Astrocyte (in vitro differentiated cells and primary cell): ENCODE measurements at regions not wholly inside any gene's neighbourhood (a gene's known extent, or its start where the extent isn't known, plus 50 kb on each side); places are given as distances from the start of the nearest gene placed in this dataset.

Experiments used
- DNase-seq: peaks from one replicate; pipeline ENCODE4 v3.0.0-alpha.2; 2010; ENCODE audit warnings: low read depth
- FAIRE-seq: peaks from 2 replicates; lab custom pipeline; 2011; peaks lifted over from hg19 to GRCh38; lab: Jason Lieb, UNC
- H2AFZ ChIP-seq: 2 replicates; pipeline ENCODE4 v1.6.0; 2012; ENCODE audit warnings: low read depth, low read length, inconsistent platforms
- H3K27ac ChIP-seq: 2 replicates; pipeline ENCODE4 v1.5.1; 2011; ENCODE audit warnings: low read depth, low read length, inconsistent platforms
- H3K27me3 ChIP-seq: 2 replicates; pipeline ENCODE4 v1.6.0; 2011; ENCODE audit warnings: low read length, inconsistent platforms; ENCODE audit not compliant: insufficient read depth
- H3K36me3 ChIP-seq: 2 replicates; pipeline ENCODE4 v1.5.1; 2011; ENCODE audit warnings: low read length, inconsistent platforms; ENCODE audit not compliant: insufficient read depth
- H3K4me1 ChIP-seq: 2 replicates; pipeline ENCODE4 v1.5.1; 2011; ENCODE audit warnings: low read length, inconsistent platforms; ENCODE audit not compliant: insufficient read depth
- H3K4me2 ChIP-seq: 2 replicates; pipeline ENCODE4 v1.6.0; 2012; ENCODE audit warnings: low read length, inconsistent platforms
- H3K4me3 ChIP-seq: 2 replicates; pipeline ENCODE4 v1.5.1; 2011; ENCODE audit warnings: low read depth, mild to moderate bottlenecking, low read length, inconsistent platforms; ENCODE audit not compliant: insufficient read depth
- H3K79me2 ChIP-seq: 2 replicates; pipeline ENCODE4 v1.6.0; 2012; ENCODE audit warnings: mild to moderate bottlenecking, low read length, inconsistent platforms; ENCODE audit not compliant: insufficient read depth
- H3K9ac ChIP-seq: 2 replicates; pipeline ENCODE4 v1.6.0; 2012; ENCODE audit warnings: mild to moderate bottlenecking, low read length, inconsistent platforms
- H3K9me3 ChIP-seq: 2 replicates; pipeline ENCODE4 v1.5.1; 2012; ENCODE audit warnings: low read depth, mild to moderate bottlenecking, low read length, inconsistent platforms; ENCODE audit not compliant: insufficient read depth
- H4K20me1 ChIP-seq: 2 replicates; pipeline ENCODE4 v1.6.0; 2012; ENCODE audit warnings: low read length, inconsistent platforms; ENCODE audit not compliant: insufficient read depth
- H3K27ac Mint-ChIP-seq: one replicate; pipeline ENCODE4 v1.8.0; 2021; ENCODE audit warnings: mild to moderate bottlenecking, mixed read lengths; ENCODE audit not compliant: unreplicated experiment
- H3K27me3 Mint-ChIP-seq: one replicate; pipeline ENCODE4 v1.8.0; 2021; ENCODE audit warnings: low read depth, mixed read lengths; ENCODE audit not compliant: unreplicated experiment
- H3K36me3 Mint-ChIP-seq: one replicate; pipeline ENCODE4 v1.8.0; 2021; ENCODE audit warnings: low read depth, mixed read lengths; ENCODE audit not compliant: unreplicated experiment
- H3K4me1 Mint-ChIP-seq: one replicate; pipeline ENCODE4 v1.8.0; 2021; ENCODE audit warnings: low read depth, mixed read lengths; ENCODE audit not compliant: unreplicated experiment
- H3K4me3 Mint-ChIP-seq: one replicate; pipeline ENCODE4 v1.8.0; 2021; ENCODE audit warnings: mild to moderate bottlenecking, moderate library complexity, mixed read lengths; ENCODE audit not compliant: unreplicated experiment
- H3K9me3 Mint-ChIP-seq: one replicate; pipeline ENCODE4 v1.8.0; 2021; ENCODE audit warnings: mild to moderate bottlenecking, mixed read lengths; ENCODE audit not compliant: unreplicated experiment
- CTCF ChIP-seq: IDR thresholded peaks from 2 replicates; pipeline ENCODE4 v1.5.1; 2011; ENCODE audit warnings: low read depth, mild to moderate bottlenecking, inconsistent platforms, low read length, moderate library complexity; ENCODE audit not compliant: insufficient read depth
- EZH2 ChIP-seq: IDR thresholded peaks from 2 replicates; pipeline ENCODE4 v1.6.1; 2012; ENCODE audit warnings: mild to moderate bottlenecking, low read length, inconsistent platforms; ENCODE audit not compliant: insufficient read depth

DNA sequence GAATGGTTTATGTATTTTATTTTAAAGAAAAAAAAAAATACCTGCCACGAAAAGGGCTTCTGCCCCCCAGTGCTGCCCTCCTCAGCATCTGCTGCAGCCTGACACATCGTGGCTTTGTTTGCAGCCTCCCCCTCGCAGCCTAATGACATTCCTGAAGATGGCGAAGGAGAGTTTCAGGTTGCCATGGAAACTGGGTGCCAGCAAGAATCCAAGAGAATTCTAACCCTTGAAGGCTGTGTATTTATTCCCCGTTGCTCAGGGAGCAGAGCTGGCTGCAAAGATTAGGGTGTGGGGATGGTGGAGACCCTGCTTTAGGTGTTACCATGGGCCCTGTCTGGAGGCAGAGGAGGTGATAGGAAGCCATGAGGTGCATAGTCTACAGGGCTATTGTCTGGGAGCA lies 126.6 kb downstream of the NSG2 start:
- Histone ChIP-seq H2AFZ (no peak overlapping the region), H3K27me3 (no peaks in the 10 kb centered on the region), H3K27ac (no peak overlapping the region), H4K20me1 (no peaks in the 10 kb centered on the region), H3K4me3 (no peak overlapping the region), H3K36me3 (no peaks in the 10 kb centered on the region), H3K4me2 (no peak overlapping the region), H3K9ac (no peak overlapping the region), H3K4me1 (no peaks in the 10 kb centered on the region), H3K79me2 (no peaks in the 10 kb centered on the region), H3K9me3 (no peaks in the 10 kb centered on the region)
- TF ChIP-seq EZH2 = no peak
- TF ChIP-seq CTCF = no peak
- Mint-ChIP-seq H3K36me3 (no peaks in the 10 kb centered on the region), H3K27me3 (peaks cover 36% of the 10 kb centered on the region), H3K27ac (no peak overlapping the region), H3K4me3 (no peak overlapping the region), H3K4me1 (peaks cover 3% of the 10 kb centered on the region), H3K9me3 (peaks cover 6% of the 10 kb centered on the region)
- DNase-seq (no peak), FAIRE-seq (no peak)

DNA sequence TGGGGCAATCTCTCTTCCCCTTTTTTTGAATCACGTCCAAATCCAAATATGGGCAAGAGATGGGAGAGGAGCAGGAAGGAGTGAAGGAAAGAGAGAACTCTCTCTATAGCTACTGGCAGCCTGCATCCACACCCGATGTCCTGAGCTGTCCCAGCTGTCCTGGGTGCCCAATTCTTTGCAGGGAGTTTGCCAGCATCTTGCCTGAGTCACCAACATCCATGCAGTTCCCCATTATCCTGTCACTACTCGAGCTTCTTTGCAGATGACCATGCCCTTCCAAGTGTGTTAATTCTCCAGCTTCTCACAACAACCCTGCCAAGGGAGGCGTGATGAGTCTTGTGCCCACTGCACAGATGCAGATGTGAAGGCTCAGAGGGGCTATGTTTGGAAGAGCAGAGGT lies 127.1 kb downstream of the NSG2 start:
- Histone ChIP-seq H2AFZ (no peak overlapping the region), H3K9me3 (no peaks in the 10 kb centered on the region), H3K4me1 (no peaks in the 10 kb centered on the region), H4K20me1 (no peaks in the 10 kb centered on the region), H3K79me2 (no peaks in the 10 kb centered on the region), H3K27ac (no peak overlapping the region), H3K27me3 (no peaks in the 10 kb centered on the region), H3K36me3 (no peaks in the 10 kb centered on the region), H3K4me3 (no peak overlapping the region), H3K9ac (no peak overlapping the region), H3K4me2 (no peak overlapping the region)
- Mint-ChIP-seq H3K27ac (no peak overlapping the region), H3K36me3 (no peaks in the 10 kb centered on the region), H3K4me1 (peaks cover 3% of the 10 kb centered on the region), H3K27me3 (peaks cover 38% of the 10 kb centered on the region), H3K9me3 (peaks cover 6% of the 10 kb centered on the region), H3K4me3 (no peak overlapping the region)
- FAIRE-seq (no peak), DNase-seq (no peak)
- TF ChIP-seq CTCF (no peak), EZH2 (no peak)

- no peak for DNase-seq
- no peak overlapping the region for H3K4me3 Mint-ChIP-seq
- Histone ChIP-seq H3K9me3 (no peaks in the 10 kb centered on the region), H3K4me1 (no peaks in the 10 kb centered on the region), H3K4me3 (no peak overlapping the region), H3K36me3 (no peaks in the 10 kb centered on the region), H3K79me2 (no peaks in the 10 kb centered on the region), H3K27me3 (no peaks in the 10 kb centered on the region), H2AFZ (no peak overlapping the region), H3K27ac (no peak overlapping the region), H3K4me2 (no peak overlapping the region), H3K9ac (no peak overlapping the region), H4K20me1 (no peaks in the 10 kb centered on the region)
- FAIRE-seq = no peak
- H3K4me1 Mint-ChIP-seq = peaks cover 3% of the 10 kb centered on the region
- no peak overlapping the region for H3K27ac Mint-ChIP-seq
- H3K9me3 Mint-ChIP-seq = peaks cover 5% of the 10 kb centered on the region
- peaks cover 46% of the 10 kb centered on the region for H3K27me3 Mint-ChIP-seq
- TF ChIP-seq EZH2 (no peak), CTCF (no peak)
- no peaks in the 10 kb centered on the region for H3K36me3 Mint-ChIP-seq
Observed at GRCh38 chr5:174173766-174174165, 128.3 kb downstream of the NSG2 start.
